ENCODE measurements at regions not wholly inside any gene's neighbourhood (a gene's known extent, or its start where the extent isn't known, plus 50 kb on each side); places are given as distances from the start of the nearest gene placed in this dataset.

- TF ChIP-seq CTCF (conservative IDR thresholded peaks at IDR 0.05 in 1 of 2, IDR thresholded peaks at IDR 0.05 in 1 of 2; ENCODE audit: extremely low read depth in 1 of 2, insufficient read depth in 1 of 2, low read depth in 1 of 2, low read length in 2 of 2): no peak
- TF ChIP-seq EZH2 (IDR thresholded peaks at IDR 0.05; ENCODE audit: borderline replicate concordance, low read length): no peak
Observed at GRCh38 chr20:57943950-57944349, 234.1 kb upstream of the PMEPA1 start.
